Stimulated activated effector memory CD8-positive, alpha-beta T cell treated with anti-CD3 and anti-CD28 coated beads, Interleukin-12 subunit alpha, Interleukin-12 subunit beta, amount 100 ng/mL, for 72 hours (primary cell): ENCODE measurements at regions not wholly inside any gene's neighbourhood (a gene's known extent, or its start where the extent isn't known, plus 50 kb on each side); places are given as distances from the start of the nearest gene placed in this dataset.
"Not testable (repeated sequence)": the region's sequence is repeated elsewhere in the genome, so short reads cannot be mapped to it uniquely, and the experiment has no call there.

ENCODE experiments used
- ATAC-seq: fragments of 150-1000 bp; cut with Tn5 transposase; 2 replicates; pipeline ENCODE4 v1.10.0; 2021
- DNase-seq, 2 donors: peaks; one replicate each; pipeline ENCODE4 v3.0.0; 2021 to 2022; ENCODE audit warnings: low spot score in 2 of 2
- H3K27ac Mint-ChIP-seq: one replicate; pipeline ENCODE4 v1.8.0; 2022; ENCODE audit warnings: mild to moderate bottlenecking, mixed read lengths
- H3K36me3 Mint-ChIP-seq: one replicate; pipeline ENCODE4 v1.8.0; 2022; ENCODE audit warnings: mild to moderate bottlenecking, mixed read lengths
- H3K4me1 Mint-ChIP-seq: one replicate; pipeline ENCODE4 v1.8.0; 2022; ENCODE audit warnings: mixed read lengths
- H3K4me3 Mint-ChIP-seq: one replicate; pipeline ENCODE4 v1.8.0; 2022; ENCODE audit warnings: mild to moderate bottlenecking, mixed read lengths
- H3K9me3 Mint-ChIP-seq: one replicate; pipeline ENCODE4 v1.8.0; 2022; ENCODE audit warnings: mixed read lengths

GRCh38 chr11:90701716-90702115 lies 478.9 kb upstream of the CHORDC1 start:
- no peak for DNase-seq
- Mint-ChIP-seq H3K36me3 (no peaks in the 10 kb centered on the region), H3K27ac (no peak overlapping the region), H3K4me1 (no peaks in the 10 kb centered on the region), H3K9me3 (peaks cover 8% of the 10 kb centered on the region), H3K4me3 (no peak overlapping the region)
- ATAC-seq: no peak

DNA sequence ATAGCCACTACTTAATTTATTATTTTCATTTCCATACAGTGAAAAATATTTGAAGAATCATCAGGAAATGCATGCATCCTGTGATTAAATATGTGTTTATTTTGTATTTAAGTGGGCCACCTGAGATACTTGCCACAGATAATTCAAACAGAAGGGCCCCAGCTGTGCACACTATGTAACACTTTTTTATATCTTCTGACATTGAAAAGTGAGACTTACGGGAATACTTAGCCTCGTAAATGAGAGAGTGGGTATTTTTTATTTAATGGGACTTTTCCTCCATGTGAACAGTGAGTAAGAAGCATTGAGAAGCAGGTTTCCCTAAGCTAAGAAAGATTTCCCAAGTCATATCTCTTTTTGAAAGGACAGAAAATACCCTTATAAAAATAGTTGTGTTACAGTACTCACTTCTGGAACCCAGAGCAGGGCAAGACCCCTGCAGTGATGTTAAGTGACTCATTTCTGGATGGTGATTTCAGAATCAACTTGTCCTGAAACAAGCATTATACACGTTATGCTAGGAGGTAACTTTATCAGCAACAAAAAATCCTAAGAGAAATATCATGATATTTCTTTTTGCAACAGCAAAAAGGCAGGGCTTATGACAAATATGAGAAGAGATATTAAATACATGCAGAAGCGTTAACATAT lies 478.1 kb upstream of the CHORDC1 start:
- DNase-seq (no peak), ATAC-seq (no peak)
- Mint-ChIP-seq H3K4me1 (no peaks in the 10 kb centered on the region), H3K27ac (no peak overlapping the region), H3K4me3 (no peak overlapping the region), H3K9me3 (peaks cover 8% of the 10 kb centered on the region), H3K36me3 (no peaks in the 10 kb centered on the region)

DNA sequence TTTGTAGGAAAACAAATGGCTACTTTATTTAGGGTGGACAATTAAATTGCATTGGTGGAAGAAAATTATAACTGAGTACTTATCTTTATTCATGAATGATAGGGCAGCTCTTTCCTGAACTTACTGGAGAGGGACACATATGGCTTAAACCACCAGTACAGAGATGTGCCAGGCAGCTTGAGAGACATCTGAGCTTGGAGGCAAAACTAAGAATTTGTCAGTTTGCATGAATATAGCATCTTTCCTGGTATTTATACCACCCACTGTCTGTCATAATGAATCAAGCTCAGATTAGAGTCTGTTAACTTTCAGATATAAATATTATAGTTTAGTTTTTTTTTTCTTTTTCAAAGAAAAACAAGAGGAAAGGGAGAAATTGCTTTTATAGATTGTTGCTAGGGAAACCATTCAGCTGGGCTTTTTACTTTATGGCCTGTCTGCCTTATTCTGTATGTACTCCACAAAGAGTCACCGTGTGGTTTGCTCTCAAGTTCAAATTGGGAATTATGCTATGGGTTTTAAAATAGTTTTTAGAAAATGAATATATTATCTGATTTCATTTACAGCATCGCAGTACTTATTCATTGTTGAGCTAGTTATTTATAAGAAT lies 477.0 kb upstream of the CHORDC1 start:
- H3K9me3 Mint-ChIP-seq: peaks cover 8% of the 10 kb centered on the region
- no peak overlapping the region for H3K4me3 Mint-ChIP-seq
- ATAC-seq (no peak), DNase-seq (no peak)
- no peaks in the 10 kb centered on the region for H3K4me1 Mint-ChIP-seq
- no peak overlapping the region for H3K27ac Mint-ChIP-seq
- H3K36me3 Mint-ChIP-seq: no peaks in the 10 kb centered on the region

DNA sequence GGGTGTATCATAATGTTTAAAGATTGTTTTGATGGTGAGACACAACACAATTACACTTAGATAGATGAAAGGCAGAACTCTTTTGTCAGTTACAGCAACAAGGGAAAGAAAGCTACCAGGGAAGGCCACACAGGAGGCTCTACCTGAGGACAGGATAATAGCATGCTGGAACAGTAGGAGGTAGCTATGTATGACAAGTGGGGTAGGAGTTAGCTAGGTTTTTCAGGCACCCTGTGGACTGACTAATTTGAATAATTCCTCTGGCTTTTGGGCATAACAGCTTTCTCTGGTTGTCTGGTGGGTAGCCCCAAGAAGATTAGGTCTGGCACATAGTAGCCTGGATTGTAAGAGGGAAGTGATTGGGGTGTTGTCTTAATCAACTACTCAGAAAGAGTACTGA lies 475.4 kb upstream of the CHORDC1 start:
- H3K9me3 Mint-ChIP-seq: peaks cover 9% of the 10 kb centered on the region
- H3K36me3 Mint-ChIP-seq: no peaks in the 10 kb centered on the region
- ATAC-seq (no peak), DNase-seq (no peak)
- H3K4me1 Mint-ChIP-seq: no peaks in the 10 kb centered on the region
- no peak overlapping the region for H3K4me3 Mint-ChIP-seq
- H3K27ac Mint-ChIP-seq: no peak overlapping the region

DNA sequence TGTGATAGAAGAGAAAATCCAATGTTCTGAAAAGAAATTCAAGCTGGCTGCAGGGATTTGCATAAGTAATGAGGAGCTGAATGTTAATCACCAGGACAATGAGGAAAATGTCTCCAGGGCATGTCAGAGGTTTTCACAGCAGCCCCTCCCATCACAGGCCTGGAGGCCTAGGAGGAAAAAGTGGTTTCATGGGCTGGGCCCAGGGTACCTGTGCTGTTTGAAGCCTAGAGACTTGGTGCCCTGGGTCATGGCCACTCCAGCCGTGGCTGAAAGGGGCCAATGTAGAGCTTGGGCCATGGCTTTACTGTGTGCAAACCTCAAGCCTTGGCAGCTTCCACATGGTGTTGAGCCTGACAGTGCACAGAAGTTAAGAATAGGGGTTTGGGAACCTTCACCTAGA lies 452.6 kb upstream of the CHORDC1 start:
- H3K27ac Mint-ChIP-seq, H3K4me3 Mint-ChIP-seq, ATAC-seq, DNase-seq, H3K36me3 Mint-ChIP-seq, H3K4me1 Mint-ChIP-seq: not testable (repeated sequence)
- peaks cover 11% of the 10 kb centered on the region for H3K9me3 Mint-ChIP-seq

DNA sequence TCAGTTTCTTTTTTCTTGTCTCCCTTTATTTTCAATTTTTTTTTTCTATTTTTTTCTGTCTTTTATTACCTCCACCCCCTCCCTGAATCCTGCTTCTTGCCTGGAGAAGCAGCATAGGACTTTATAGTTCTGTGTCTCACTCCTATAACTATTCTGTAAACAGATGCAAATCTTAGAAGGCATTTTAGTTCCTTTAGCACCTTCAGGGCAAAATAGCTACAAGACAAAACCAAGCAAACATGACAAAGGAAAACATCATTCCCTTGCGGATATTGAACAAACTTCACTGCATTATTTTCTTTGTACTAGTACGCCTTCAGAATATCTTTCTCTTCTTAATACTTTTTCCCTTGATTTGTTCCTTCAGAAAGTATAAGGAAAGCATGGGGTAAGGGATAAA lies 446.2 kb upstream of the CHORDC1 start:
- Mint-ChIP-seq H3K27ac (no peak overlapping the region), H3K4me3 (no peak overlapping the region), H3K36me3 (no peaks in the 10 kb centered on the region), H3K9me3 (peaks cover 15% of the 10 kb centered on the region), H3K4me1 (no peaks in the 10 kb centered on the region)
- DNase-seq (no peak), ATAC-seq (no peak)

GRCh38 chr11:90668502-90668901 lies 445.7 kb upstream of the CHORDC1 start:
- Mint-ChIP-seq H3K4me3 (no peak overlapping the region), H3K27ac (no peak overlapping the region), H3K9me3 (peaks cover 17% of the 10 kb centered on the region), H3K36me3 (no peaks in the 10 kb centered on the region), H3K4me1 (no peaks in the 10 kb centered on the region)
- no peak for DNase-seq
- no peak for ATAC-seq

GRCh38 chr11:90661233-90661632 lies 438.4 kb upstream of the CHORDC1 start:
- no peak for DNase-seq
- no peaks in the 10 kb centered on the region for H3K36me3 Mint-ChIP-seq
- H3K9me3 Mint-ChIP-seq: peaks cover 15% of the 10 kb centered on the region
- no peak for ATAC-seq
- H3K4me3 Mint-ChIP-seq: no peak overlapping the region
- no peaks in the 10 kb centered on the region for H3K4me1 Mint-ChIP-seq
- H3K27ac Mint-ChIP-seq: no peak overlapping the region

DNA sequence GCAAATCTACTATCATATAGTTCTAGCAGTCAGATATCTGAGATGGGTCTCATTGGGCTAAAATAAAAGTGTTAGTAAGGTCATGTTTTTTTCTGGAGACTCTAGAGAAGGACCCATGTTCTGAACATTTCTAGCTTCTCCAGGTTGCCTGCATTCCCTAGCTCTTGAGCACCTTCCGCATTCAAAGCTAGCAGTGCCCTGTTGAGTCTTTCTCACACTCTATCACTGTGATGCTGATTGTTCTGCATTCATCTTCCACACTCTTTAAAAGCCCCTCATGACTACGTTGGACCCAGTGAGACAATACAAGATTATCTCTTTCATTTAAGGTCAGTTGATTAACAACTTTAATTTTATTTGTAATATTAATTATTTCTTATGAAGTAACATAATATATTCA lies 433.3 kb upstream of the CHORDC1 start:
- Mint-ChIP-seq H3K9me3 (peaks cover 15% of the 10 kb centered on the region), H3K4me1 (no peaks in the 10 kb centered on the region), H3K36me3 (no peaks in the 10 kb centered on the region), H3K4me3 (no peak overlapping the region), H3K27ac (no peak overlapping the region)
- DNase-seq (no peak), ATAC-seq (no peak)

- DNase-seq (no peak), ATAC-seq (no peak)
- Mint-ChIP-seq H3K36me3 (no peaks in the 10 kb centered on the region), H3K9me3 (peaks cover 9% of the 10 kb centered on the region), H3K27ac (no peak overlapping the region), H3K4me1 (no peaks in the 10 kb centered on the region), H3K4me3 (no peak overlapping the region)
These were observed 427.3 kb upstream of the CHORDC1 start for GRCh38 chr11:90650153-90650552.

DNA sequence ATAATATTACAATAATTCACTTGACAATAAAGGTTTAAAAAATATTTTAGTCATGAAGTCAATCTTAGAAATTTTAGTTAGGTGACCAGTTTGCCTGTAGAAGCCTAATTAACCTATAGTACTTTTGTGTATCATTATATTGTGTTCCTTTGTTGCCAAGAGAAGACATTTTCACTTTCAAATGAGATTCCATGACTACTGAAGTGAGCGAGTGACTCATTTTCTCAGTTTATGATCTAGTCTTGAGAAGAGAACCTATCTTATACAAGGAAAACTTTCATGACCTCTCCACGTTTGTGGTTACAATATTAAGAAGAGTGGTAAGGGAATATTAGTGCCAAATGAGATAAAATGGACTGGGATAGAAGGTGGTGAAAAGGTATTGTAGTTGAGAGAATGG lies 423.9 kb upstream of the CHORDC1 start:
- Mint-ChIP-seq H3K9me3 (peaks cover 9% of the 10 kb centered on the region), H3K27ac (no peak overlapping the region)
- no peak for DNase-seq

DNA sequence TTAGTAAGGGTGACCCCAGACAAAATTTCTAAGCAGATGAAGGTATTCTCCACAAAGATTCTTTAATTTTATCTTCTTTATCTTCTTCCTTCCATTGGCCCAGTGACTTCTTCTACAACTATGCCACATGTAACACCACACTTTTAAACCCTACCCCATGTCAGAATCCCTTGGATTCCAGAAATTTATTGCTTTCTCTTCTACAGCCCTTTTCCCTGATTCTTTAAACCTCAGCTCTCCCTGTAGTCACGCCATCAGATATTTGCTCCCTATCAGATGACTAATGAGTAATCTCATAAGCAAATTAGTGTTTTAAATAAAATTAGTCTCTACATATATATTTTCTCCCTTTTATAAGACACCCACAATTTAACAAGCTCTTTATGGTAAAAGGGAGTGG lies 423.4 kb upstream of the CHORDC1 start:
- ATAC-seq: no peak
- DNase-seq: no peak
- Mint-ChIP-seq H3K9me3 (peaks cover 9% of the 10 kb centered on the region), H3K4me3 (no peak overlapping the region), H3K36me3 (no peaks in the 10 kb centered on the region), H3K4me1 (no peaks in the 10 kb centered on the region), H3K27ac (no peak overlapping the region)

More for the DNA sequence above, 423.9 kb upstream of the CHORDC1 start:
- ATAC-seq: no peak
- no peak overlapping the region for H3K4me3 Mint-ChIP-seq
- no peaks in the 10 kb centered on the region for H3K36me3 Mint-ChIP-seq
- H3K4me1 Mint-ChIP-seq: no peaks in the 10 kb centered on the region

- no peak for DNase-seq
- H3K9me3 Mint-ChIP-seq: peaks cover 13% of the 10 kb centered on the region
- no peak for ATAC-seq
- H3K4me3 Mint-ChIP-seq: no peak overlapping the region
- H3K36me3 Mint-ChIP-seq: no peaks in the 10 kb centered on the region
- H3K4me1 Mint-ChIP-seq: no peaks in the 10 kb centered on the region
- no peak overlapping the region for H3K27ac Mint-ChIP-seq
These were observed 416.7 kb upstream of the CHORDC1 start for GRCh38 chr11:90639461-90639993.

DNA sequence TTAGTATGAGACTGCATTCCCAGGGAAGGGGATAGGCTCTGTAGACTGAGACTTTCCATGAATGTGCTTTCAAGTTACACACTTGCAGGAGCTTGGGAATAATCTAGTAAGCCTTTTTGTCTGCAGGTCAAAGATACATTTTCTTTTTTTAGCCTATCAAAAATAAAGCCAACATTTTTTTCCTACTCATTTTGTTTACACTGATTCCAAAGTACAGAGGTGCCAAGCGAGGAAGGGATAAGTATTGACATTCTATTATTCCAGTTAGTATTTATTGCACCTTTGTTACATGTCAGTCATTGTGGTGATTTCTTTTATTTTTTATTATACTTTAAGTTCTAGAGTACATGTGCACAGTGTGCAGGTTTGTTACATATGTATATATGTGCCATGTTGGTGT lies 413.0 kb upstream of the CHORDC1 start:
- H3K36me3 Mint-ChIP-seq: no peaks in the 10 kb centered on the region
- H3K9me3 Mint-ChIP-seq: peaks cover 19% of the 10 kb centered on the region
- ATAC-seq (no peak), DNase-seq (no peak)
- no peak overlapping the region for H3K4me3 Mint-ChIP-seq
- H3K4me1 Mint-ChIP-seq: no peaks in the 10 kb centered on the region
- H3K27ac Mint-ChIP-seq: no peak overlapping the region

DNA sequence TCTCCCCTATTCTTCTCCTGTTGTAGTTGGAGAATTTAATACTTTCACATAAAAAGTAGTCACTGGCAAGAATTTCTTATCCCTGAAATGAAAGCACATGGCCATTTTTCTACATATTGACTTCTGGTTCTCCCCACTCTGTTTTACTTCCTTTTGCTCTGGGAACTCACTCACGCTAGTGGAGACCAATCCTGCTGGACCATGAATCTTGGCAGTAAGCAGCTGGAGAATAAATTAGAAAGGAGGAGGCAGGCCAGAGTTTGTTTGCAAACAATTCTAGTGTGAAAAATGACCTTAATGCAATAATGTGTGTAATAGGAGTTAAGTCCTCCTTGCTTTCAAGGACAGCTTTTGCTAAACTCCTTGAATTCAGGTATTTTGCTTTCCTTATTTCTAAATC lies 412.3 kb upstream of the CHORDC1 start:
- Mint-ChIP-seq H3K4me3 (no peak overlapping the region), H3K4me1 (no peaks in the 10 kb centered on the region), H3K27ac (no peak overlapping the region), H3K9me3 (peaks cover 19% of the 10 kb centered on the region), H3K36me3 (no peaks in the 10 kb centered on the region)
- ATAC-seq: no peak
- no peak for DNase-seq

DNA sequence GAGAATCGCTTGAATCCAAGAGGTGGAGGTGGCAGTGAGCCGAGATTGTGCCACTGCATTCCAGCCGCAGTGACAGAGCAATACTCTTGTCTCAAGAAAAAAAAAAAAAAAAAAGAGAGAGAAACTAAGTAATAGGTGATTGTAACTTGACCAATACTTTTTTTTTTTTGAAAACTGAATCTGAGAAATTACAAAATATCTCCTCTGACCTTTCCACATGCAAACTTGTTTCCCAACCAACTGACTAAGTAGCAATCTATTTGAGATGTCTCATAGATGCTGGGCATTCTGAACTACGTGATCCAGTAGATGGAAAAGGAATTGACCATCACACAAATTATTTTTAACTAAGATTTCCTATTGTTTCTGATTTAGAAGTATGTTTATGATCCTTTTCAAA lies 407.3 kb upstream of the CHORDC1 start:
- Mint-ChIP-seq H3K27ac (no peak overlapping the region), H3K4me1 (no peaks in the 10 kb centered on the region), H3K36me3 (no peaks in the 10 kb centered on the region), H3K9me3 (peaks cover 13% of the 10 kb centered on the region), H3K4me3 (no peak overlapping the region)
- ATAC-seq: no peak
- DNase-seq: no peak
